GM21529 (cell line): ENCODE measurements at regions not wholly inside any gene's neighbourhood (a gene's known extent, or its start where the extent isn't known, plus 50 kb on each side); places are given as distances from the start of the nearest gene placed in this dataset.
"Not testable (repeated sequence)": the region's sequence is repeated elsewhere in the genome, so short reads cannot be mapped to it uniquely, and the experiment has no call there.

Experiments used
- ATAC-seq: cut with Tn5 transposase; IDR thresholded peaks from one replicate; pipeline ENCODE4 v1.9.1; 2021; ENCODE audit not compliant: unreplicated experiment

GRCh38 chr11:112310848-112311247, 50.2 kb upstream of the PLET1 start:
- ATAC-seq, result no peak

GRCh38 chr11:112315057-112315720, 54.5 kb upstream of the PLET1 start:
- ATAC-seq, result no peak

DNA sequence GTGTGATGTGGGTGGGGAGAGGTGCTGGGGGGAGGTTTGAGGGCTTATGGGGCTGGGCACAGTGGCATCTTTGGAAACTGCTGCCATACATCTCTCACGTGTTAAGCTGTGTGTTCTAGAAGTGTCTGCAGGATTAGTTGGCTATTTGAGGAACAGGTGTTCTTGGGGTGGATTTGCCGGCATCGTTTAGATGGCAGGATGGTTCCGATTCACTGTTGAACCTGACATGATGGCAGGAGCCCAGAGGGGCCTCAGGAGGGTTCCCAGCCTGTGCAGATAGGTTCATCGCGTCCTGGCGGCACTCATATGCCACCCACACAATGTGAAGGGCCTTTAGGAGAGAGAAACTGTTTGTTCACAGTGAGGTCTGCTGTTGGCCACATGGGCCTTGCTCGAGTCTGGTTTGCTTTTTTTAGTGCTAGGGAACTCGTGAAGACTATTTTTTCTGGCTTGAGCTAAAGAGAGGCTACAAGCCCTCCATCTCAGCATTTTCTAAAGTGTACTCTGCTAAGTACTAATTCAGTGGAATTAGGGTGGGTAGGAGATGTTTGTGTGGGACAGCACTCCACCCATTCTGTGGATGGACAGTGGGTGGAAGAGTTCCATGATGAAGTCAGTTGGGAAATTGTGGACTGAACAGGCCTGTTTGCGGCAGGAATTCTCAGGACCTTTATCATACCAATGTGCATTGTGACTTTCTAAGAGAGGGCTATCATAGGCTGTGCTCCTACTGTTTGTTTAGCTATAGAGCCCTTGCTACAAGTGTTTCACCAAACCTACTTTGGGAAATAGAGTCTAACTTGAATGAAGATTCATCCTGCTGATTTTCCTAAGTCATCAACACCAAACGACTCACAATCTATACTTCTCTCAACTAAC, 55.4 kb upstream of the PLET1 start:
- ATAC-seq, result no peak

- ATAC-seq, result no peak
Measured at GRCh38 chr11:112316971-112317370, 56.3 kb upstream of the PLET1 start.

DNA sequence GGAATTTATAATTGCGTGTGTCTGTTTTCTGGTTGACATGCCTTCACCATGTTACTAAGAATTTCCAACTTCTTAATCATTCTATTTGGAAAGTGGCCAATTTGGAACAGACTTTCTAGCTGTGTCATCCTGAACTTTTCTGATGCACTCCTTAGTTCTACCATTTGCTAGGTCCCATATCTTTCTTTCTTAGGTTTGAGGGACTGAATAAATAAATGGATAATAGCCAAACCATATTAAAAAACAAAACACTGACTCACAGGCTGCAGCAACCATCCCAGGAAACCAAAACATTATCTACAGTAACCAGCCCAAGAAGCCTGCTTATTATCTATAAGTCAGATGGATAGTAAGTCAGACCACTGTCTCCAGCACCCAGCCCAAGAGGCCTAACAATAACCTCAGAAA, 57.5 kb upstream of the PLET1 start:
- ATAC-seq, result no peak

DNA sequence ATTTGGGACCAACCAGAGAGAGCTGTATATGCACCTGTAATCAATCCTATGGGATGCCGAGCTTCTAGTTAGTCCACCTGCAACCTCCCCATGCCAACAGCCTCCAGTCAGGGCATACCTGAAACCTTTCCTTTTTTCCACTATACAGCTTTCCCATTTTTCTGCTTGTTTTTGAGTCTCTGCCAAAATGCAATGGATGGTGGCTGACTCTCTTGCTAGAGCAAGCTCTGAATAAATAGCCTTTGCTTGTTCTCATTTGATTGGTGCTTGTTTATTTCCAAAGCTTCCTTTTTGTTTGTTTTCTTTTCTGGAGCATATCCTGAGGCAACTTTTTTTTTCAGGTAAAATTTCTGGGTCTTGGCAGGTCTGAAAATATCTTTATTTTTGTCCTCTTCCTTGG, 58.0 kb upstream of the PLET1 start:
- no peak for ATAC-seq

- ATAC-seq, result no peak
Measured at GRCh38 chr11:112320668-112321067, 60.0 kb upstream of the PLET1 start.

- no peak for ATAC-seq
Measured at GRCh38 chr11:112321501-112322172, 61.0 kb upstream of the PLET1 start.

DNA sequence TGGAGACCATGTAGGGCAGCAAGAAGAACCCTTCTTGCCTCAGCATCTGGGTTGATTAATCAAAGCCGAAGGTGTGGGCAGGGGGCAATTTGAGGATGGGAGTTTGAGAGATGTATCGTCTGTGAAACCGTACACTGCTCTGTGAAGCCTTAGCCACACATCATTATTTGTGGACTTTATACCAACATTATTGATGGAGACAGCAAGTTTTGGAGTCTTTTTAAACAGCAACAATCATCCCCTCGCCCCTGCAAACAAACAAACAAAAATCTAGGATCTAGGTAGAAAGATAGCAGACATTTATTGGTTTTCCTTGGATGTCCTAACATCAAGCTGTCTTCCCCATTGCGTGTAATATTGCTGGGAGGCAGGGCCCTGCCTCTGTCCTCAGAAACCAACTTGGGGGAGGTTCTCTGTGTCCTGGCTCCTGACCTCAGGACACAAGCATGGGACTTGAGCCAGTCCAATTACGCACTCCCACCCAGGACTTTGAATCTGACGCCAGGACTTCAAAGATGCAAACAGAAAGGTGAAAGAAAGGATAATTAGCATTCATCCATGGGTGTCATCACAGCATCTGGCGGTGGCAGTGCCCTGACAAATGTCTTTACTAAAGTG, 61.6 kb upstream of the PLET1 start:
- no peak for ATAC-seq

DNA sequence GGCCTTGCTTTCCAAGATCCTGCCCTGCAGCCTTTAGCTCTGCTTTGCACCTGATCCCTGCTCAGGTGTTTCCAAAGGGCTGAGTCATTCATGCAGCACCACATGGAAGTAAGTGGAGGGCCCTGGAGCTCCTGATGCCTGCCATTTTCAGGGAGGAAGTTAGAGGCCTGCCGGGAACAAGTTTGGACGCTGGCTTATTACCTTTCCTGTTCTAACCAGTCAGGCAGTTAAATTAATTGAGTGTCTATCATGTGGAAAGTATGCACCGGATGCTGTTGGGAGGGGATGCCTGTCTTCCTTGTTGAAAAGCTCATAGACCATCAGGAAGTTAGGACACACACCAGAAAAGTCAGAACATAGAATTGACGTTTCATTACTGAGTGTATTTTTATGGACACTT, 73.7 kb upstream of the PLET1 start:
- ATAC-seq, result no peak

DNA sequence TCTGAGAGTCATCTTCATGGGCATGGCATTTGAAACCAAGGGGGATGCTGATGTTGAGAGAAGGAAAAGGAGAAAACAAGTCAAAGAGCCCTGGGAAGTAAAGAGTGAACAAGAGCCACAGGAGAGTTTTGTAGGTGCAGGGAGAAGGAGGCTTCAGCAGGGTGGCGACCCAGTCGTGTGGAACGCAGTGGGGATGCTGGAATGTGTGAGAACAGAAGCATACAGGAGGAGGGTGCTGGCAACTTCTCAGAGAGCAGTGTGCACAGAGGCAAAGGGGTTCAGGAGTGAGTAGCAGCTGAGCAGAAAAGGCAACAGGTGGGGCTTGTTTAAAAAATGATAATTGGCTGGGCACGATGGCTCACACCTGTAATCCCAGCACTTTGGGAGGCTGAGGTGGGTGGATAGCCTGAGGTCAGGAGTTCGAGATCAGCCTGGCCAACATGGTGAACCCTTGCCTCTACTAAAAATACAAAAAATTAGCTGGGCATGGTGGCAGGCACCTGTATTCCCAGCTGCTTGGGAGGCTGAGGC, 75.8 kb upstream of the PLET1 start:
- no peak for ATAC-seq

DNA sequence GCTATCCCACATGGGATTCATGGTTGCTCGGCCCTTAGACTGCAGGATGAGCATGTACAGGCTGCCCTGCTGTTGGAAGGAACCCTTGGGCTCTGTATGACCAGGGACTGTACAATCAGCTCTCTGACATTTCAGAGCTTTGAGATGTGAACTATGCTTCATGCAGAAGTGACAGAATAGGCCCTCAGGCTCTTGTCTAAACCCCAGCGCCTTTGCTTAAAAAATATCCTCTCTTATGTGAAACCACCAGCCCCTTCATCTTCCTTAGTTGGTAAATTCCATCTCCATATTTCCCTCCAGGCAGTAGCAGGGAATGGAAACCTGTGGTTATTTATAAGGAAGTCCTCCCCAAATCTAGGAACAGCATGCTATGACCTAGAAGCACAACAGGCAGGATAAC, 78.9 kb upstream of the PLET1 start:
- no peak for ATAC-seq

DNA sequence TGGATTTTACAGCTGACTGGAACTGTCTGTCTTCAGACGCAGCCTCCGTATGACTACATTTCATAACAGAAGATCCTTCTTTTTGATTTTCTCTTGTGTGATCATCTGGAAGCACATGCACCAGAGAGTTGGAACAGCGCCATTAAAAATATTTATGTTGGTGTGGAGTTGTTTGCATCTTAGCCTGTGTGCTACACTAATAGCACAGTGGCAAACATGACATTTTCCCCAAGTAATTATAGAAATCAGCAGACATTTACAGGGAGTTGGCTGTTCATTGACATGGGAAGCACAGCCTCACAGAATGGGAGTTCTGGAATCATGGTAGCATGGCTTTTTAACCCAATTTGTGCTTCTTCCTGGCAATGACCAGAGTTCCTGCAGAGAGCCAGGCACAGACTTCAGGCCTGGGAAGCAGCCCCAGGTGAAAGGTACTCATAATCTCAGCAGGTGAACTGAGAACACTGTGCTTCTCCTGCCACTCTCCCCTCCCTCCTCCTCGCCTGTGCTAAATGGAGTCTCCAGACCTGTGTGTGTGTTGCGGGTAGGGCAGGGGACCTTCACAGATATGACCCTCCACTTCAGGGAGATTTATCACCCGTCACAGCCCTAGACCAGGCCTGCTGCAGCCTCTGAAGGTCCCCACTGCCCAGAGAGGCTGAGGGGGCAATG, 82.8 kb upstream of the PLET1 start:
- no peak for ATAC-seq

GRCh38 chr11:112344040-112344413, 83.4 kb upstream of the PLET1 start:
- ATAC-seq, result no peak

- ATAC-seq, result no peak
Measured at GRCh38 chr11:112345166-112345565, 84.5 kb upstream of the PLET1 start.

DNA sequence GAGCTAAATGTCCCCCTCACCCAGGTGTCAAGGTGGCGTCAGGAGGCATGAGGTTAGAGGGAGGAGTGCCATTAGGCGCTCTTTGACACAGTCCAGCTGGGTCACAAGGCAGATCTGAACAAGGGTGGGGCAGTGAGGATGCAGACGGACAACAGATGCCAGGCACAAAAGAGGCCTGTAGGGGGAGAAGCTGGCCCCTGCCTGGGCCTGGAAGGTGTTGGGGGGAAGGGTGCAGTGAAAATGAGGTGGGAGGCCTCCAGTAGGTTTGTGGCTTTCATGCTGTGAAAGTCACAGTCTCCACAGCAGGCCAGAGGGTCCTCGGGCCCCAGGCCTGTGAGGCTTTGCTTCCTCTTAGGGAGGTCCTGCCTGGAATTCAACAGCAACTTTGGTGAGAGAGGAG, 85.0 kb upstream of the PLET1 start:
- no peak for ATAC-seq

DNA sequence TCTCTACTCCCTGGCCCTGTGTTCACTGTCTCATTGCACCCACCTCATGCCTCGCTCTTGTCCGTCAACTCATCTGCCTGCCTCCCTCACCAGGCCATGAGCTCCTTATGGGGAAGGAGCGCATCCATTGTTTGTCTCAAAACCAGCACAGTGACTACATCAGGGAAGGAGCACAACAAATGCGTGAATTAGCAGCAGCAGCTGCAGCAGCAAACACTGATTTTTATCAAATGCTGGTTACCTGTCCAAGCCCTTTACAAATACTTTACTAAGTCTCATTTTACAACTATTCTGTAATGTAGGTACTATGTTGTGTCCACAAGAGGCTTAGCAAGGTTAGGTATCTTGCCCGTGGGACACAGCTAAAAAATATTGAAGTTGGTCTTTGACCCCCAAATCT, 85.9 kb upstream of the PLET1 start:
- ATAC-seq, result no peak

GRCh38 chr11:112348480-112349029, 87.9 kb upstream of the PLET1 start:
- no peak for ATAC-seq

DNA sequence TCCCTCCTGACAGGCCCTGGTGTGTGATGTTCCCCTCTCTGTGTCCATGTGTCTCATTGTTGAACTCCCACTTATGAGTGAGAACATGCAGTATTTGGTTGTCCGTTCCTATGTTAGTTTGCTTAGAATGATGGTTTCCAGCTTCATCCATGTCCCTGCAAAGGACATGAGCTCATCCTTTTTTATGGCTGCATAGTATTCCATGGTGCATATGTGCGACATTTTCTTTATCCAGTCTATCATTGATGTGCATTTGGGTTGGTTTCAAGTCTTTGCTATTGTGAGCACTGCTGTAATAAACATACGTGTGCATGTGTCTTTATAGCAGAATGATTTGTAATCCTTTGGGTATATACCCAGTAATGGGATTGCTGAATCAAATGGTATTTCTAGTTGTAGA, 90.8 kb upstream of the PLET1 start:
- ATAC-seq, result not testable (repeated sequence)

DNA sequence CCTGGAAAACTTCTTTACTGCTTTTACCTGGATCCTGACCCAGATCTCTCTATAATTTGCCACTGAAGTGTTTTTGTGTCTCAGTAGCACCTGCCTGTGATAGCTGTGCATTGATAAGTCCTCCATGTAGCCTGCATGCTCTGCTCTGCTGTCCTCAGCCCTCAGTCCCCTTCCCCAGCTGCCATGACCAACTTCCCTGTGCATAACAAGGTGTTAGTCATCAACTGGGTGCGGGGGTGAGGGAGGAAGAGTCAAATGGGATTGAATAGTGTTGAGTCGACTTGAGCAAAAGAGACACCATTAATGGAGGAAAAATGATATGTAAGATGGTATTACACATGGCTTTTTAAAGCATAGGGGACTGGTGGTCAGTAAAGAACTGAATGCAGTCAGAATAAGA, 92.2 kb upstream of the PLET1 start:
- no peak for ATAC-seq

GRCh38 chr11:112354364-112354763, 93.7 kb upstream of the PLET1 start:
- no peak for ATAC-seq
